T47D (cell line): ENCODE measurements at regions not wholly inside any gene's neighbourhood (a gene's known extent, or its start where the extent isn't known, plus 50 kb on each side); places are given as distances from the start of the nearest gene placed in this dataset.
"Not testable (repeated sequence)": the region's sequence is repeated elsewhere in the genome, so short reads cannot be mapped to it uniquely, and the experiment has no call there.

ENCODE experiments used
- DNase-seq, 2 experiments: peaks; one replicate each; pipeline versions ENCODE4 v3.0.0 to v3.0.0-alpha.2; 2011 to 2012; ENCODE audit warnings: low read depth in 1 of 2, low spot score in 1 of 2
- JUND ChIP-seq: IDR thresholded peaks from 2 replicates; pipeline ENCODE4 v1.6.1; 2012; ENCODE audit warnings: low read depth
- in situ Hi-C: cut with HindIII; loops from 2 replicates; pipeline ENCODE4 v1.10.0; 2016; ENCODE audit warnings: low sequenced_read_pairs, low pct_unique_long_range_greater_than_20kb

DNA sequence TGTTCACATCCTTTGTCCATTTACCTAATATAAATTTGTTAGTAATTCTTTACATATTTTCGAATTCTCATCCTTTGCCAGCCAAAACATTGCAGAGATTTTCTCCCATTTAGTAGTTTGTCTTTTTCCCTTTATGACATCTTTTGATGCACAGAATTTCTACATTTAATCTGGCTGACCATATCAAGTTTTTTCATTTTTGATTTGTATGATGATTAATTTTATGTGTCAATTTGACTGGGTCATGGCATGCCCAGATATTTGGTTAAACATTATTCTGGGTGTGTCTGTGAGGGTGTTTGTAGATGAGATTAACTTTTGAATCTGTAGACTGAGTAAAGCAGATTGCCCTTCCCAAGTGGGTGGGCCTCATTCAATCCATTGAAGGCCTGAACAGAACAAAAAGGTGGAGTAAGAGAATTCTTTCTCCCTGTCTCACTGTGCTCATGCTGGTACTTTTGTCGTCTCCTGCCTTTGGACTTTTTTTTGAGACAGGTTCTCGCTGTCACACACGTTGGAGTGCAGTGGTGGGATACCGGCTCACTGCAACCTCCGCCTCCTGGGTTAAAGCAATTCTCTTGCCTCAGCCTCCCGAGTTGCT is 72.1 kb upstream of the EPB41L1 start:
- in situ Hi-C loops, result no loop called here
- TF ChIP-seq JUND, result no peak
- no peak for DNase-seq

DNA sequence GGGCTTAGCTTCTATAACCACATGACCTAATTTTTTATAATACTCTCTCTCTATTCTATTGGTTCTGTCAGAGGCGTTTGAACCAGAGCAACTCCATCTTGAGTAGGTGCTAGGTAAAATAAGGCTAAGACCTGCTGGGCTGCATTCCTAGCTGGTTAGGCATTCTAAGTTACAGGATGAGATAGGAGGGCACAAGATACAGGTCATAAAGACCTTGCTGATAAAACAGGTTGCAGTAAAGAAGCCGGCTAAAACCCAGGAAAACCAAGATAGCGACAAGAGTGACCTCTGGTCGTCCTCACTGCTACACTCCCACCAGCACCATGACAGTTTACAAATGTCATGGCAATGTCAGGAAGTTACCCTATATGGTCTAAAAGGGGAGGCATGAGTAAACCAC is 71.3 kb upstream of the EPB41L1 start:
- DNase-seq, in situ Hi-C loops: not testable (repeated sequence)

DNA sequence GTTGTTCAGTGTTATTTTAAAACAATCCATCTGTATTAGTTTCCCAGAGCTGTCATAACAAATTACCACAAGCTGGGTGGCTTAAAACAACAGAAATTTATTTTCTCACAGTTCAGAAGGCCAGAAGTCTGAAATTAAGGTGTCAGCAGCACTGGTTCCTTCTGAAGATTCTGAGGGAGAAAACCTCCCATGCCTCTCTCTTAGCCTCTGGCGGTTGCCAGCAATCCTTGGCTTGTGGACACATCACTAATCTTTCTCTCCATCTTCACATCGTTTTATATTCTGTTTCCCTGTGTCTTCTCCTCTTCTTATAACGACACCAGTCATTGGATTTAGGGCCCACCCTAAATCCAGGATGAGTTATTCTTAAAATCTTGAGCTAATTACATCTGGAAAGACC is 70.2 kb upstream of the EPB41L1 start:
- in situ Hi-C loops, result no loop called here

DNA sequence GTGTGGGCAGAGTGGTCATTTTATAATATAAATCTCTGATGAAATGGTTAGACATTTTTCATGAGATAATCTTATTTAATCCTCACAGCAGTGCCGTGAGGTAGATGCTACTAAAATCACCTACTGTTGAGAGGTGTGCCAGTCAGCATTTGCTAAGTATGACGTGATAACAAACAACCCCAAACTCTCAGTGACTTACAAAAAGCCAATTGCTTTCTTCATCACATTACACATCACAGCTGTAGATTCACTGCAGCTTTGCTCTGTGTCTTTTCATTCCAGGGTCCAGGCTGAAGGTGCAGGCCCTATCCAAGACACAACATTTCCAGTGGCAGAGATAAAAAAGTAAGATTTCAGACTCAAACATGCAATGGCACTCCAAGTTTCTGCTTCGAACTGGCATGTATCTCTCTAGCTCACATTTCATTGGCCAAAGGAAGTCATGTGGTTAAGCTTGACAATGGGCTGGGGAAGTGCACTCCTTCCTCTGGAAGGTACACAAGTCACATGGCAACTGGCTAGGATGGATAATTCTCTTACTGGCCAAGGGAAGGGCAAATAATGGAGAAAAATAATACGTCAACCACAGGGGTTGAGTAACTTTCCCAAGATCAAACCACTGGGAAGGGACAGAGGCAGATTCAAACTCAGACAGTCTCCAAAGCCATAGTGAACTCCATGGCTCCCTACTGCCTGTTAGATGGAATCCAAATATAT is 69.5 kb upstream of the EPB41L1 start:
- peak in 1 of 2 experiments; percentile 52 for DNase-seq
- in situ Hi-C loops, result no loop called here
- TF ChIP-seq JUND, result no peak

More for the DNA sequence above, 70.2 kb upstream of the EPB41L1 start:
- DNase-seq, result no peak
- TF ChIP-seq JUND, result no peak

DNA sequence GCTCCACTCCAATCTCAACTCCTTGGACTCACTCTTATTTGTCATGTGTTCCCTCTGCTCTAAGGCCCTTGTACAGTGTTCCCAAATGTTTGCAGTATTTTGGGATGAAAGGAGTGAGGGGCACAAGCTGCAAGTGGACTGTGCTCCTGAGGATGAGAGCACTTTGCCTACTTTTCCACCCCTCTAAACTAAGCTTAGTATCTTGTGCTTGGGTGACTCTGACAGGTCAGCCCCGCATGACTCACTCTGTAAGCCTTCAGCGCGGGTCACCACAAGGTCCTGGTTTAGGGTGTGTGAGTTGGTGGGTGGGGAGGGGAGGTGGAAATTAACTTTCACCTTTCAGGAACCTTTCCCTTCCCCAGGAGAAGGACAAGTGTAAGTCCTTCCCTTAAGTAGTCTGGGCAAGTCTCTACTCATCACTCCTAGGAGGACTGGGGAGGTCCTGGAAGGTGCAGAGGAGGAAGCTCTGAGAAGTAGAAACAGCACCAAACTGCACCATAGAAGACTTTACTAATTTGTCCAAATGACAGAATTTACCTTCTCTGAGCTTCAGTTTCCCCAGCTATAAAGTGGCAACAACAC is 68.8 kb upstream of the EPB41L1 start:
- peak in 1 of 2 experiments; percentile 64 for DNase-seq
- peak; percentile 76; the same call in 1 of the 2 replicates for TF ChIP-seq JUND

DNA sequence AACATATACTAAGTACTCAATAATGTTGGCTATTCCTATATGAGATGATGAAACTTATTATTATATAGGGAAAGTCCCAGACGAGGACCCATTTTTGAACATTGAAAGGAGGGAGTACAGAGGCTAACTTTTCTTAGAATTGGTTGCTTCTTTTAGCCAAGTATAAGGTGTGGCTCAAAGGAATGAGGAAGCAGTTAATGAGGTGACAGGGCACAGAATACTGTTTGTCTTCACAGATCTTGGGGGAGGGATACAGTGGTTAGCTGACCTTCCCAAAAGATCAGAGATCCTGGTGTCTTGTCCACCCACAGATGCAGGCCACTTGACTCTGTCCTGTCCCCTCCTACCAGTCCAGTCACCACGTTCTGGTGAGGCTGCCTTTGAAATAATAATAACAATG is 67.8 kb upstream of the EPB41L1 start:
- no peak for TF ChIP-seq JUND
- in situ Hi-C loops, result no loop called here
- no peak for DNase-seq

More for the DNA sequence above, 68.8 kb upstream of the EPB41L1 start:
- in situ Hi-C loops, result no loop called here

DNA sequence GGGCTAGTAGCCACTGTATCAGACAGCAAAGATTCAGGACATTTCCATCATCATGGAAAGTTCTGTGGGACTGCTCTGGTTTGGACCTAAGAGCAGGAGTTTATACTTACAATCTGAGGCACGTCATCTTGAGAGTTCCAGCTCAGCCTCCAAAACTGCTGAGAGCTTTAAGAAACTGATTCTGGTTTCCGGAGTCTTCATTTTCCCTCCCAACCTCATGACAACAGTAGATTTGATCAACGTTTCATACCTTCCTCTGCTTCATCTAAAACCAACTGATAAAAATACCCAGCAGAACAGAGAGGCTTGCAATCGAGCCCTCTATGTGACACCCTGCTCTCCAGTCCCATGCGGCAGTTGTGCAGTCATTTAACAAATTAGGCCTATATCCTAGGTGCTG is 64.3 kb upstream of the EPB41L1 start:
- in situ Hi-C loops, result no loop called here
- DNase-seq, result no peak
- no peak for TF ChIP-seq JUND

DNA sequence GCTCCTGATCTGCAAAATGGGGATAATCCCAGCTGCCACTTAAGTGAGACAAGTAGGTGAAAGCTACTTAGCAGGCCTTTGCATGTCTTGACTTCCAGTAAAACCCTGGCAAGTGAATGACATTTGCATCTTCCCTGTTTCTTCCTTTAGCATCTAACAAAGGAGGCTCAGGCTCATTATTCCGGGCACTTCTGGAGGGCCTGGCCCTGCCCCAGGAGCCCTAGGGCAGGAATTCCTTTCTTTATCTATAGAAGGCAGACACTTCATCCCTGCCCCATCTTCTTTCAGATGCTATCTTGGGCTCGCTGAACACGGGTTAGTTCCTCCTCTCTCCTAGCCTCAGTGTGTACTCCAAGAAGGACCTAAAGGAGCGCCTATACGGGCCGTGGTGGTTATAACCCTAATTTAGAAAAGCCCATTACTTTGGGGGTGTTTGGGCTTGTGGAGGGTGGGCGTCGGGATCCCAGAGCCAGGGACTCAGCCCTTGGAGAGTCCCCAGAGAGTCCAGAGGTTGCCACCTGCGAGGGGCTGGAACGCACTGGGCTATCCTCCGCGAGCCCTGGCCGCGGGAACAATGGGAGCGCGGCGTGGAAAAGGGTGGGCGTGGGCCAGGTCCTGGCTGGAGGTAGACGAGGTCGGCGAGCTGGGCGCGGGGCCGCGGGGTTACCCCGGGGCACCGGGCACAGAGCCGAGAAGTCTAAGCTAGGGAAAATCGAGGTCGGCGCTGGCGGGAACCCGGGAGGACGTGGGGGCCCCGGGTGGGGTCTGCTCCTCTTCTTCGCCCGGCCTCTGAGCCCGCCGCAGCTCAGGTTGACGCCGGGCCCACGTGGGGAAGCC is 62.8 kb upstream of the EPB41L1 start:
- DNase-seq, result no peak
- in situ Hi-C loops, result no loop called here
- TF ChIP-seq JUND, result no peak

DNA sequence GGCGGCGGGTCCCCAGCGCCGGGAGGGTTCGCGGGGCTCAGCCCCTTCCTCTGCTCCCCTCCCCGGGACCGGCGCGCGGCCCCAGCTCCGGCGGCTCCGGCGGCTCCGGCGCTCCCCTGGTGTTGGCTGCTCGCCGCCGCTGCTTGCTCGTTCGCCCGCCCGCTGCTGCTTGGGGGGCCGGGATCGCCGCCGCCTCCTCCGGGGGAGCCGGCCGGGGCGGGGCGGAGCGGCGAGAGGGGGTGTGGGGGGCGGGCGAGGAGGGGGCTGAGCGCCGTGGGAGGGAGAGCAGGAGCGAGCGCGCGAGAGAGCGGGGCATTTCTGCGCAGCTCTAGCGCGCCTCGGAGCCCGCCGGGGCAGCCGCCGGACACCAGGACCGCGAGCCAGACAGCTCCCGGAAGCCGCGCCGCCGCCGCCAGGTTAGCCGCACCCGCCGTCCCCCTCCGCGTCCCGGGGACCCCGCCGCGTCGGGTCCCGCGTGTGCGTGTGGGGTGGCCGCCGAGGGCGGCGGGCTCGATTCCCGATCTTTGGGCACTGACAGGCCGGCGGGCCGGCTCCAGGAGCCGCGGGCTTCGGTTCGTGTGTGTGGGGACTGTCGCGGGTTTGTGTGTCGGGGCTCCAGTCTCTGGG is 62.0 kb upstream of the EPB41L1 start:
- no peak for TF ChIP-seq JUND
- in situ Hi-C loops, result no loop called here
- DNase-seq, result peak in 1 of 2 experiments; percentile 45

DNA sequence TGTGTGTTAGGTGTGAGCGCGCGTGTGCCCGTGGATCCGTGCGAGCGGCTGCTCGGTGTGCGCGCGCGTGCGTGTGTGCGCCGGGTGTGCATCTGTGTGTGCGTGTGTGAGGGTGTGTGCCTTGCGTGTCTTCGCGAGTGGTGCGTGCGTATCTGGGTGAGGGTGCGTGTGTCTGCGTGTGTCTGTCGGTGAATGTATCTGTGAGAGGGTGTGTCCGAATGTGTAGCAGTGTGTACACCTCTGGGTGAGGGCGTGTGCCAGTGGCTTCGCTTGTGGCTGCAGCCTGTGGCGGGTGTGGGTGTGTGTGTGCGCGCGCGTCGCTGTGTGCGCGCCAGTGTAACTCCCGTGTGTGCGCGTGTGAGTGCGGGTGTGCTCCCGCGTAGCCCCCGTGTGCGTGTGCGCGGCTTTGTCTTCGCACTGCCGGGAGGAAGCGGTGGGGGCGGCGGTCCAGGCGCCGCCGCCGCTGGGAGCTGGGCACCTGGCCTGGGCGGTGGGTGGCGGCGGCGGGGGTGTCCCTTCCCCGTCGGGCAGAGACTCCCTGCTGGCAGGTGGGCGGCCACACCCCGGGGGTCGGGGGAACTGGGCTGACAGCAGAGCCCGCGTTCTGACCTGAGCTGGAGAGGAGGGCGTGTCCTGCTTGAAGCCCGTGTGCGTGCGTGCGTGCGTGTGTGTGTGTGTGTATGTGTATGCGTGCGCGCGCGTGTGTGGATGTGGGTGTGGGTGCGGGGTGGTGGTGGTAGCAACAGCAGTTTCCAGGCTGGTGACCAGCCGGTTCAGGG is 61.3 kb upstream of the EPB41L1 start:
- peak; percentile 50 to 81 for DNase-seq
- no peak for TF ChIP-seq JUND
- in situ Hi-C loops, result no loop called here

DNA sequence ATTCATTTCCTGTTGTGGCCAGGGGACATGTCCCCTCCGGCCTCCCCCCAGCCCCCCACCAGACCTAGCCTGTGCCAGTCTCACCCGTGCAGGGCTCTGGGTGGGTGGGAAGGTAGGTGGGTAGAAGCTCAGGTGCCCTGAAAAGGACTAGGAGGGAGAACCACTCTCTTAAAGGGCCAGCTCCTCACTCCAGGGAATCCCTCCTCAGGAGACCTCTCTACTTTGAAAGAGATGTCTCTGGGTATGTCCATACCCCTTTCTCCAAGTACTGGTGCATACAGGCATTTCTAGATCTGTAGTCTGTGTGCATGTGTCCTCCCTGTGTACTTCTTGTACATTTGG is 60.8 kb upstream of the EPB41L1 start:
- TF ChIP-seq JUND, result no peak
- in situ Hi-C loops, result no loop called here
- no peak for DNase-seq

DNA sequence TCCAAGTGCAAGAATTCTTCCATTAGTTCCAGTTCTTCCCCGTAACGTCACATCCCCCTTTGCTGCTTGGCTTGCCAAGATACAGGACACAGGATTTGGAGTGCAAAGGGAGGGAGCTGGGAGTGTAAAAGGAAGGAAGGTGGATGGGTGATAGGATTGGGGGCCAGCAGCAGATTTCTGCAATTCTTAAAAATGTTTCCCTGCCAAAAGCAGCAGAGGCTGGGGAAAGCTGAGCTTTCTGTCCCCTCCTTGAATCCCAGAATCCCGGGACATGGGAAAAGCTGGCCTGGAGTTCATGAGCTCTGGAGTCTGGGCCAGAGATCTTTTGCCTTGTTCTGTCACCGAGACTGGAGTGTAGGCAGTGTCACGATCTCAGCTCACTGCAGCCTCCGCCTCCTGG is 60.0 kb upstream of the EPB41L1 start:
- in situ Hi-C loops, result no loop called here
- TF ChIP-seq JUND, result no peak
- DNase-seq, result no peak
